ENCODE measurements at regions not wholly inside any gene's neighbourhood (a gene's known extent, or its start where the extent isn't known, plus 50 kb on each side); places are given as distances from the start of the nearest gene placed in this dataset.

GRCh38 chr9:88658311-88658822, 123.4 kb downstream of the NXNL2 start:
- Histone ChIP-seq H3K4me1 (replicated peaks in 1 of 4; ENCODE audit: control insufficient read depth in 3 of 4, insufficient read depth in 4 of 4, low read length in 3 of 4) (no peaks in the 10 kb centered on the region), H2BK5ac (ENCODE audit: low read depth, low read length) (no peak overlapping the region), H3K36me3 (ENCODE audit: control insufficient read depth in 2 of 4, insufficient read depth in 4 of 4, low read length in 3 of 4) (no peaks in the 10 kb centered on the region), H4K8ac (ENCODE audit: extremely low read depth, insufficient read depth, low read length) (no peak overlapping the region), H3K23ac (ENCODE audit: insufficient read length) (no peak overlapping the region), H3K4me3 (ENCODE audit: extremely low read depth in 1 of 4, insufficient read depth in 2 of 4, low read depth in 3 of 4, low read length in 4 of 4) (no peak overlapping the region), H3K9ac (replicated peaks in 1 of 4; ENCODE audit: extremely low read depth in 1 of 4, low read depth in 3 of 4, low read length in 3 of 4) (no peak overlapping the region), H4K91ac (replicated peaks; ENCODE audit: insufficient read length, low read length) (no peak overlapping the region), H2AK5ac (ENCODE audit: low read depth, low read length) (no peak overlapping the region), H3K4ac (replicated peaks; ENCODE audit: insufficient read length, low read depth, low read length) (no peak overlapping the region), H3K27me3 (replicated peaks in 1 of 4; ENCODE audit: control insufficient read depth in 3 of 4, extremely low read depth in 1 of 4, insufficient read depth in 3 of 4, low read length in 3 of 4) (no peaks in the 10 kb centered on the region), H2AFZ (ENCODE audit: low read length) (no peak overlapping the region), H2BK20ac (ENCODE audit: low read length) (no peak overlapping the region), H2BK15ac (ENCODE audit: low read length) (no peak overlapping the region), H3K27ac (ENCODE audit: low read depth, low read length) (no peak overlapping the region; the same call in 1 of the 2 replicates), H4K20me1 (replicated peaks in 1 of 2; ENCODE audit: control insufficient read depth in 1 of 2, insufficient read depth in 2 of 2, low read length in 2 of 2) (no peaks in the 10 kb centered on the region), H4K5ac (ENCODE audit: insufficient read length, low read depth, low read length) (no peak overlapping the region), H2BK120ac (replicated peaks; ENCODE audit: low read depth, low read length) (no peak overlapping the region), H3K23me2 (ENCODE audit: low read depth, low read length) (no peaks in the 10 kb centered on the region), H3K18ac (ENCODE audit: extremely low read depth, low read length) (no peak overlapping the region), H3K79me2 (ENCODE audit: control insufficient read depth in 1 of 2, insufficient read depth in 2 of 2, low read length in 2 of 2) (no peaks in the 10 kb centered on the region), H3K9me3 (ENCODE audit: insufficient read depth in 2 of 2, low read depth in 1 of 2, low read length in 1 of 2) (no peaks in the 10 kb centered on the region), H3K4me2 (ENCODE audit: insufficient read depth in 1 of 2, low read depth in 2 of 2, low read length in 2 of 2) (no peak overlapping the region), H2BK12ac (ENCODE audit: low read depth, low read length) (no peak overlapping the region), H3K79me1 (ENCODE audit: low read depth, low read length) (no peaks in the 10 kb centered on the region), H3K14ac (ENCODE audit: insufficient read length) (no peak overlapping the region), H3K56ac (replicated peaks; ENCODE audit: insufficient read length, low read depth, low read length) (no peak overlapping the region)
- DNase-seq (ENCODE audit: low read depth in 1 of 2, low spot score in 2 of 2) = no peak
- POLR2A ChIA-PET (ENCODE audit: partially characterized antibody) = no interaction called here
- CTCF ChIA-PET (ENCODE audit: partially characterized antibody) = no interaction called here
- WGBS, 2 experiments (ENCODE audit: extremely low coverage in 1 of 2, insufficient coverage in 1 of 2, insufficient read length in 1 of 2, insufficient replicate concordance in 2 of 2, low coverage in 1 of 2, low lambda C conversion rate in 2 of 2, missing lambda C conversion rate in 1 of 2) = 90% methylated on average over 7 of the region's 7 CpGs; no CpG with 5 or more reads in 1 of the 2 experiments
- FAIRE-seq = no peak
- TF ChIP-seq GABPA (IDR thresholded peaks at IDR 0.05; ENCODE audit: borderline replicate concordance, insufficient read depth, low read length) (no peak), EGR1 (IDR thresholded peaks at IDR 0.05; ENCODE audit: borderline replicate concordance, low read depth, low read length) (no peak), POLR2AphosphoS5 (IDR thresholded peaks at IDR 0.05; ENCODE audit: low read depth, low read length) (no peak), NRF1 (IDR thresholded peaks at IDR 0.05; ENCODE audit: low read depth, low read length) (no peak), CBX8 (IDR thresholded peaks at IDR 0.05; ENCODE audit: borderline replicate concordance, low read depth, low read length) (no peak), SIN3A (conservative IDR thresholded peaks at IDR 0.05 in 1 of 2, IDR thresholded peaks at IDR 0.05 in 1 of 2; ENCODE audit: low read depth in 1 of 2, low read length in 2 of 2) (no peak), ASH2L (IDR thresholded peaks at IDR 0.05; ENCODE audit: low read length) (no peak), FOSL1 (IDR thresholded peaks at IDR 0.05; ENCODE audit: insufficient read depth, low read depth, low read length) (no peak), BACH1 (IDR thresholded peaks at IDR 0.05; ENCODE audit: low read length) (no peak), RBBP5 (IDR thresholded peaks at IDR 0.05; ENCODE audit: borderline replicate concordance, low read depth, low read length) (no peak), TAF7 (optimal IDR thresholded peaks at IDR 0.05; ENCODE audit: borderline replicate concordance, low read depth, low read length) (no peak), SIX5 (IDR thresholded peaks at IDR 0.05; ENCODE audit: low read depth, low read length) (no peak)
- TF ChIP-seq, protein P1, sequence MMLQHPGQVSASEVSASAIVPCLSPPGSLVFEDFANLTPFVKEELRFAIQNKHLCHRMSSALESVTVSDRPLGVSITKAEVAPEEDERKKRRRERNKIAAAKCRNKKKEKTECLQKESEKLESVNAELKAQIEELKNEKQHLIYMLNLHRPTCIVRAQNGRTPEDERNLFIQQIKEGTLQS (IDR thresholded peaks at IDR 0.05; ENCODE audit: insufficient read depth, low read depth, low read length) = no peak
- TF ChIP-seq, protein P2, sequence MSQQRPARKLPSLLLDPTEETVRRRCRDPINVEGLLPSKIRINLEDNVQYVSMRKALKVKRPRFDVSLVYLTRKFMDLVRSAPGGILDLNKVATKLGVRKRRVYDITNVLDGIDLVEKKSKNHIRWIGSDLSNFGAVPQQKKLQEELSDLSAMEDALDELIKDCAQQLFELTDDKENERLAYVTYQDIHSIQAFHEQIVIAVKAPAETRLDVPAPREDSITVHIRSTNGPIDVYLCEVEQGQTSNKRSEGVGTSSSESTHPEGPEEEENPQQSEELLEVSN (IDR thresholded peaks at IDR 0.05) = no peak

Data from H1 (cell line).